Inflammatory macrophage treated with lipopolysaccharide for 1 hour (primary cell): ENCODE measurements at regions not wholly inside any gene's neighbourhood (a gene's known extent, or its start where the extent isn't known, plus 50 kb on each side); places are given as distances from the start of the nearest gene placed in this dataset.

ENCODE experiments used
- DNase-seq, 2 donors: peaks; one replicate each; pipeline ENCODE4 v3.0.0-alpha.2; 2020 to 2022

GRCh38 chr10:4661511-4662255, 164.3 kb upstream of the AKR1E2 start:
- DNase-seq = no peak

GRCh38 chr10:4658777-4659176, 167.2 kb upstream of the AKR1E2 start:
- DNase-seq = no peak

GRCh38 chr10:4656576-4657194, 169.3 kb upstream of the AKR1E2 start:
- DNase-seq = peak; percentile 29 to 79

- no peak for DNase-seq
Observed at GRCh38 chr10:4655879-4656278, 170.1 kb upstream of the AKR1E2 start.

- no peak for DNase-seq
Observed at GRCh38 chr10:4655406-4655805, 170.6 kb upstream of the AKR1E2 start.

GRCh38 chr10:4654496-4654895, 171.5 kb upstream of the AKR1E2 start:
- no peak for DNase-seq

GRCh38 chr10:4653160-4653559, 172.8 kb upstream of the AKR1E2 start:
- DNase-seq = no peak

- no peak for DNase-seq
Observed at GRCh38 chr10:4652111-4653010, 173.6 kb upstream of the AKR1E2 start.

GRCh38 chr10:4651404-4652037, 174.5 kb upstream of the AKR1E2 start:
- no peak for DNase-seq

GRCh38 chr10:4650582-4650981, 175.4 kb upstream of the AKR1E2 start:
- no peak for DNase-seq

- DNase-seq = no peak
Observed at GRCh38 chr10:4649886-4650508, 176.0 kb upstream of the AKR1E2 start.

GRCh38 chr10:4649471-4649870, 176.5 kb upstream of the AKR1E2 start:
- no peak for DNase-seq

- no peak for DNase-seq
Observed at GRCh38 chr10:4648999-4649398, 177.0 kb upstream of the AKR1E2 start.

GRCh38 chr10:4647109-4647785, 178.8 kb upstream of the AKR1E2 start:
- DNase-seq = no peak

- DNase-seq = no peak
Observed at GRCh38 chr10:4646547-4646946, 179.5 kb upstream of the AKR1E2 start.

GRCh38 chr10:4645836-4646235, 180.2 kb upstream of the AKR1E2 start:
- DNase-seq = no peak

GRCh38 chr10:4643471-4643870, 182.5 kb upstream of the AKR1E2 start:
- peak; percentile 71 to 74 for DNase-seq

- no peak for DNase-seq
Observed at GRCh38 chr10:4639960-4640359, 186.0 kb upstream of the AKR1E2 start.

- DNase-seq = no peak
Observed at GRCh38 chr10:4638099-4638498, 187.9 kb upstream of the AKR1E2 start.

GRCh38 chr10:4637657-4638056, 188.3 kb upstream of the AKR1E2 start:
- no peak for DNase-seq

- DNase-seq = no peak
Observed at GRCh38 chr10:4635883-4636282, 190.1 kb upstream of the AKR1E2 start.

- DNase-seq = no peak
Observed at GRCh38 chr10:4635388-4635787, 190.6 kb upstream of the AKR1E2 start.
